IMR-90 (cell line): ENCODE measurements at regions not wholly inside any gene's neighbourhood (a gene's known extent, or its start where the extent isn't known, plus 50 kb on each side); places are given as distances from the start of the nearest gene placed in this dataset.
A peak's percentile ranks its signal among the peaks of the same experiment; 100 is the strongest.

ENCODE experiments used
- BHLHE40 ChIP-seq: fragments of 150-350 bp; IDR thresholded peaks from 2 replicates; pipeline ENCODE4 v1.6.1; 2016; ENCODE audit warnings: mild to moderate bottlenecking, low read depth, low read length
- CEBPB ChIP-seq: IDR thresholded peaks from 2 replicates; pipeline ENCODE4 v1.6.1; 2012; ENCODE audit warnings: low read depth, low read length, improper control_type of control experiment
- CHD1 ChIP-seq: IDR thresholded peaks from 2 replicates; pipeline ENCODE4 v1.6.1; 2012; ENCODE audit warnings: low read depth, low read length, improper control_type of control experiment
- CTCF ChIP-seq: conservative IDR thresholded peaks from 2 replicates; pipeline ENCODE4 v1.5.1; 2012; ENCODE audit warnings: mild to moderate bottlenecking, low read depth, low read length, improper control_type of control experiment
- ELK1 ChIP-seq: fragments of 150-350 bp; IDR thresholded peaks from 2 replicates; pipeline ENCODE4 v1.6.1; 2016; ENCODE audit warnings: low read depth, mild to moderate bottlenecking, low read length, moderate library complexity, borderline replicate concordance
- FOS ChIP-seq: fragments of 150-350 bp; IDR thresholded peaks from 2 replicates; pipeline ENCODE4 v1.6.1; 2016; ENCODE audit warnings: low read depth, low read length
- MAZ ChIP-seq: IDR thresholded peaks from 2 replicates; pipeline ENCODE4 v1.6.1; 2012; ENCODE audit warnings: low read depth, mild to moderate bottlenecking, low read length, improper control_type of control experiment, moderate library complexity, borderline replicate concordance
- MXI1 ChIP-seq: IDR thresholded peaks from 2 replicates; pipeline ENCODE4 v1.6.1; 2012; ENCODE audit warnings: low read depth, mild to moderate bottlenecking, low read length, moderate library complexity, borderline replicate concordance
- POLR2A ChIP-seq: IDR thresholded peaks from 2 replicates; pipeline ENCODE4 v1.6.1; 2012; ENCODE audit warnings: mild to moderate bottlenecking, low read depth, low read length
- RAD21 ChIP-seq: IDR thresholded peaks from 2 replicates; pipeline ENCODE4 v1.6.1; 2012; ENCODE audit warnings: low read length, improper control_type of control experiment
- RCOR1 ChIP-seq: IDR thresholded peaks from 2 replicates; pipeline ENCODE4 v1.6.1; 2012; ENCODE audit warnings: mild to moderate bottlenecking, low read length, improper control_type of control experiment; ENCODE audit not compliant: insufficient replicate concordance
- RFX5 ChIP-seq: IDR thresholded peaks from 2 replicates; pipeline ENCODE4 v1.8.0; 2012; ENCODE audit warnings: low read depth, mild to moderate bottlenecking, low read length, moderate library complexity
- SMC3 ChIP-seq: fragments of 150-350 bp; IDR thresholded peaks from 2 replicates; pipeline ENCODE4 v1.6.1; 2016; ENCODE audit warnings: low read depth, mild to moderate bottlenecking, antibody characterized with exemption, low read length, moderate library complexity
- TF ChIP-seq, protein P1 (sequence below): fragments of 150-350 bp; IDR thresholded peaks from 2 replicates; pipeline ENCODE4 v1.6.1; 2017; ENCODE audit warnings: mild to moderate bottlenecking, antibody characterized with exemption, low read length, low read depth

DNA sequence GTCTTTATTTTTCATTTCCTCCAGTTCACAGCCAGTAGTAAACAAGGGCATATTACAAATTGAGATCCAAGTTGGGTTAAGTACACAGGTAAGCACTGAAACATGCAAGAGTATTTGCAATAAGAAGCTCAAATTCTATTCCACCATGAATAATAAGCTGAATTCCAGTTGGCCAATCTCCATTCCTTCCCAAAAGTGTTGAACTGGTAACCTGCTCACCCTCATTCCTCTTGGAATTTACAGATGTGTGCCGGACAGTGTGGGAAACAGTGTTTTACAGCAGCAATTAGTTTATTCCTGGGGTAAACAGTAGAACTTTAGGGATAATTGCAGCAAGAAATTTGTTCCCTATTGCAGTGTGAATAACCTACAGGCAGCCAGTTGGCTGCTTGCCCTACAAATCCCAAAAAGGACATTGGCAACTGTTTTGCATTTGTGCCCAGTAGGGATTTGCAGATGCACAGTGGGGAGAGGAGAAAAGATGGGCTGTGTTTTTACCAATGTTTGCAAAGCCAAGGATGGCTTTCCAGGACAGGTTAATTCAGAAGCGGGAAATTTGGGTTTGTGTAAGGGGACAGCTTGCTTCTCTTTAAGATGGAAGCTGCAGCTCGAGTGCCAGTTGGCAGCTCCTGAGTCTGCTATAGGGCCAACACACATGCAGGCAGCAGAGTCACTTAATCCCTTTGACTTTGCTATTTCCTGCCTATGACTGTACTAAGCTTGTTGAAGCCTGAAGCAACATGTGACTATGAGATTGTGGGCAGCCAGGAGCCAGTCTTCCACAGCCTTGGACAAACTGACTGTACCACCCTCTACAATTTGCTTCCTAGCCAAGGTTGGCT lies 318.9 kb downstream of the MAP2K6 start:
- no peak for TF ChIP-seq SMC3
- TF ChIP-seq RCOR1, result no peak
- no peak for TF ChIP-seq RAD21
- no peak for TF ChIP-seq CTCF
- TF ChIP-seq, protein P1, sequence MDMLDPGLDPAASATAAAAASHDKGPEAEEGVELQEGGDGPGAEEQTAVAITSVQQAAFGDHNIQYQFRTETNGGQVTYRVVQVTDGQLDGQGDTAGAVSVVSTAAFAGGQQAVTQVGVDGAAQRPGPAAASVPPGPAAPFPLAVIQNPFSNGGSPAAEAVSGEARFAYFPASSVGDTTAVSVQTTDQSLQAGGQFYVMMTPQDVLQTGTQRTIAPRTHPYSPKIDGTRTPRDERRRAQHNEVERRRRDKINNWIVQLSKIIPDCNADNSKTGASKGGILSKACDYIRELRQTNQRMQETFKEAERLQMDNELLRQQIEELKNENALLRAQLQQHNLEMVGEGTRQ, result peak; percentile 88
- 0 out of 2 replicates have a peak, but pooled peaks have one; percentile 19 for TF ChIP-seq BHLHE40
- no peak for TF ChIP-seq RFX5
- no peak for TF ChIP-seq POLR2A
- no peak for TF ChIP-seq MXI1
- TF ChIP-seq ELK1, result no peak
- TF ChIP-seq FOS, result 0 out of 2 replicates have a peak, but pooled peaks have one; percentile 19
- no peak for TF ChIP-seq MAZ
- TF ChIP-seq CHD1, result no peak
- peak; percentile 39; the same call in 1 of the 2 replicates for TF ChIP-seq CEBPB
